GM19468 (cell line): ENCODE measurements at regions not wholly inside any gene's neighbourhood (a gene's known extent, or its start where the extent isn't known, plus 50 kb on each side); places are given as distances from the start of the nearest gene placed in this dataset.

Experiments
- ATAC-seq: cut with Tn5 transposase; IDR thresholded peaks from one replicate; pipeline ENCODE4 v1.9.1; 2021; ENCODE audit warnings: mild to moderate bottlenecking, moderate library complexity, moderate number of reproducible peaks; ENCODE audit not compliant: unreplicated experiment; ENCODE audit errors: extremely low read depth

DNA sequence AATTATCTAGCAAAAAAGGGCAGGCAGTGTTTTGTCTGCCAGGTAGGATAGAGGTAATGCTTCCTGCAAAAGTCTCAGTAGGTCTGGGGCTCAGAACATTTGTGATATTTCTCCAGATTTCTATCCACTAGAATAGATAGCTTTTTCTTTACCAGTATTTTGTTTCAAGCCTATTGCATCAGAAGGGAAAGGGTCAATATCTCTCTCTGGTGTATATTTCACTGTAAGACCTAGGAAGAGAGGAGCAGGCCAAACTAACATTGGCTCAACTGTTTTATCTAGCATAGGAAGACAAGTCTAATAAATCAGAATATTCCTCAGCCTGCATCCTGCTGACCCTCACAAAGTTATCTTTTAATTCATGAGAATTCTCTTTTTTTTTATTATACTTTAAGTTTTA is 106.7 kb upstream of the DAAM1 start:
- ATAC-seq = no peak

DNA sequence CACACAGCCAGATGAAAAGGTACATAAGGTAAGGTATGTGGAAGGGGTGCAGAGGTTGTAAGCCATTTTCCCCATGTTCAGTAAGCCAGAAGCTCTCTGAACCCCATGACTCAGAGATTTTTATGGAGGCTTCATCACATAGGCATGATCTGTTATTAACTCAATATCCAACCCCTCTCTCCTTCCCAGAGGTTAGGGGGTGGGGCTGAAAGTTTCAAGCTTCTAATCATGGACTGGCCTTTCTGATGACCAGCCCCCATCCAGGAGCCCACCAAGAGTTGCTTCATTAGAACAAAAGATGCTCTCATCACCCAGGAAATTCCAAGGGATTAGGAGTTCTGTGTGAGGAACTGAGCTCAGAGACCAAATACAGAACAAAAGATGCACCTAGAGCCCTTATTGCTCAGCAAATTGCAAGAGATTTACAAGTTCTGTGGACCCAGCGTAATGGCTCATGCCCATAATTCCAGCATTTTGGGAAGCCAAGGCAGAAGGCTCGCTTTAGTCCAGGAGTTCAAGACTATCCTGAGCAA is 103.2 kb upstream of the DAAM1 start:
- no peak for ATAC-seq

DNA sequence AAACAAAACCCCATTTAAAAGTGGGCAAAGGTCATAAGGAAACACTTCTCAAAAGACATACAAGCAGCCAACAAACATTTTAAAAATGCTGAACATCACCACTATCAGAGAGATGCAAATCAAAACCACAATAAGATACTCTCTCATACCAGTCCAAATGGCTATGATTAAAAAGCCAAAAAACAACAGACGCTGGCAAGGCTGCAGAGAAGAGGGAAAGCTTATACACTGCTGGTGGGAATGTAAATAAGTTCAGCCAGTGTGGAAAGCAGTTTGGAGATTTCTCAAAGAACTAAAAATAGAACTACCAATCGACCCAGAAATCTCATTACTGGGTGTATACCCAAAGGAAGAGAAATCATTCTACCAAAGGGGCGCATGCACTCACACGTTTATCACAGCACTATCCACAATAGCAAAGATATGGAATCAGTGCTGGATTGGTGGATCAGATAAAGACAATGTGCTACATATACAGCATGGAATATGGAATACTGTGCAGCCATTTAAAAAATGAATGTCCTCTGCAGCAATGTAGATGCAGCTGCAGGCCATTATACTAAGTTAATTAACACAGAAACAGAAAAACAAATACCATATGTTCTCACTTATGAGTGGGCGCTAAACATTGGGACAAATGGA is 102.1 kb upstream of the DAAM1 start:
- no peak for ATAC-seq

DNA sequence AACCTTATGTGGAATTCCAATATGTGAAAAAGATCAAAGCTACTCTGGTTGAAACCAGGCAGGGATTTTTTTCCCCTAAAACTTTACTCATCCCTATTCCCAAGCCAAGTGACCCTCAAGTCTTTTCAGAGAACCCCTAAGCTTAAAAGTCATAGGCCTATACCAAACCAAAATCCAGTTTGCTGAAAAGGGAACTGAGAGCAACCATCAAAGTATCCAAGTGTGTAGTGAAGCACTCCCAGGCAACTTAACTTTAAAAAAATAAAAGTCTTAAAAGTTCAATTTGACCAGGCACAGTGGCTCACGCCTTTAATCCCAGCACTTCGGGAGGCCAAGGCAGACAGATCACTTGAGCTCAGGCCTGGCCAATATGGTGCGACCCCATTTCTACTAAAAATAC is 101.2 kb upstream of the DAAM1 start:
- ATAC-seq = no peak

DNA sequence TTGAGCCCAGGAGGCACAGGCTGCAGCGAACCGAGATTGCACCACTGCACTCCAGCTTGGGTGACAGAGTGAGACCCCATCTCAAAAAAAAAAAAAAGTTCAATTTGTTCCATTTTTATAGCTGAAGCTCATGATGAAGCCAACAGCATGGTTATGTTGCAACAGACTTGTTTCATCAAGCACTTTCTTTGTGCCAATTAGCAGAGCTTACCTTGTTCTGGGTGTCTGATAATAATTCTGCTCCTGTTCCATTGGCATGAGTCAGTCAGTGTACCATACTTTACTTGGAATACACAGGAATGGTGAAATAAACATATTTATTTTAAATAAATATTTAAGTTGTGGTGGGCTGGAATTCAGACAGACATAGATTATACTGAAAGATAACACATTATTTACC is 100.8 kb upstream of the DAAM1 start:
- no peak for ATAC-seq

DNA sequence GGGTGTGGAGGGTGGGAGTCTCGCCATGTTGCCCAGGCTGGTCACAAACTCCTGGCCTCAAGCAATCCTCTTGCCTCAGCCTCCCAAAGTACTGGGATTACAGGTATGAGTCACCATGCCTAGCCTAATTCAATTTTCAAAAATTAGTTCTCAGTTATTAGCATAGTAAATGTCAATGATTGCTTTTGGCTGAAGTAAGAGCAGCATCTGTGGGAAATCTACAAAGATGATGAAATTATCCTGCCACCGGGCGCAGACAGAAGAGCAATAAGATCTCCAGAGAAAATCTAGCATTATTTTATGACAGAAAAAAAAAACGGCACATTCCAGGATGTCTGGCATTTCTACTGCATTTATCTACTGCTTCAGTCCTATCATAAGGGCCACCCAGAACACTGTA is 97.9 kb upstream of the DAAM1 start:
- no peak for ATAC-seq

DNA sequence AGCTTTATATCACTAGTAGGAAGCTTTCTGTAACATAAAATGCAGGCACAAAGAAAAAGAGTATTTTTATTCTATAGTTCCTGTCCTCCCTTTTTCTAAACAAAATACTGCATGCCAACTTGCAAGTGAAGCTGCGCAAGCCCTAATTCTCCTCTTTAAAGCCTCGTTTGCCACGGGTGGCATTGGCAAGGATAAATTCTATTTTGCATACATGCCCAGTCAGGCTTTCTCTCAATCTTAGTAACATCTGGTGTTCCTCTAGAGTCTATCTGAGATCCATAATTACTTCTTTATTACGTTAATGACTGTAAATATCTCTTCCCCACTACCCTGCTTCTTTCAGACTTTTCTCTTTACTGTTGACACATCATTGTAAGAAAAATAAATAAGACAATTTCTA is 97.1 kb upstream of the DAAM1 start:
- ATAC-seq = no peak

DNA sequence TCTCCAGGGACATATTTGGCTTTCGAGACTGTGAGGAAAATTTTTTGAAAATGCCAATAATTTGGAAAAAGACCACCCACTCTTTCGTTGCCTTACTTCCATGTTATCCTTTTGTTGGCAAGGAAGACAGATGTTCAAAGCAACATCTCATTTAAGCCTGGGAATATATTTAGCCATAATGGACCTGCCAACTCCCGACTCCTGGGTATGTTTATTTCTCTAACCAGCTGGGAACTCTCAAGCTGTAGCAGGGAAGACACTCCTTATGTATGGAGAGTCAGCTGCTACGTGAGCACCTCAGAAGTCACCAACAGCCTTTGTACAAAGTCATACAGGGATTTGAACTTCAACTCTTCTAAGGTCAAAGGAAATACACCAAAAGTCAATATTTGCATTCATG is 96.5 kb upstream of the DAAM1 start:
- no peak for ATAC-seq

DNA sequence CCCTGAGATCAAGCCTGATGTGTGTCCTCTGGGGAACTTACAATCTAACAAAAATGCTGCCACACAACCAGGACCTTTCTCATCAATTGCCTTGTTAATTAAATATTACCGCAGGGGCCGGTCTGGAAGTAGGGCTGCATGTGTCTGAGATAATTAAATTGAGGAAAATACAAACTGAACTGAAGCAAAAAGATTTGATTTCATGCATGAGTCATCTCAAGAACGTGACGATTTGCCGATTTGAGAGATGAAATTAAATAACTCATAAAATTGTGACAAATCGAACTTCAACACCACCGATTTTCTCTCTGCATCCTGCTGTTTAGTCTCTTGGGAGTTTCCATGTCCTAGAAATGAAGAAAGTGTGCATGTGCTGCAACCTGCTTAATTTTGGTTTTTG is 94.6 kb upstream of the DAAM1 start:
- ATAC-seq = no peak

DNA sequence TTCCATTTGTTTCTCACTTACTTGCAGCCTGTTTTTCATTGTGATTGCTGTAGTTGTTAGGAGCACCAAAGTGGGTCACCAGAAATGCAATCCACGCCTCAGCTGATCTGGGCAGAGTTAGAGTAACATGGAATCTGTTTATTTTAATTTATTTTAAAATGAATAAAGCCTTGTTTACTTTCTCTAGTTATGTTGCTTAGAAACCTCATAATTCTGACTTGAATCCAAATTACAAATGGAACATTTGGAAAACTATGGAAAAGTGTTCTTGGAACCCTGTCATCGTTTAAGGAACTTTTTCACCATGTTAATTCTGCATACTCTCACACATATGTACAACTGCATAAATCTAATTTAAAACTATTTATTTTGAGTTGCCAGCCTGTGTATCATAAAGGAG is 92.2 kb upstream of the DAAM1 start:
- ATAC-seq = no peak

DNA sequence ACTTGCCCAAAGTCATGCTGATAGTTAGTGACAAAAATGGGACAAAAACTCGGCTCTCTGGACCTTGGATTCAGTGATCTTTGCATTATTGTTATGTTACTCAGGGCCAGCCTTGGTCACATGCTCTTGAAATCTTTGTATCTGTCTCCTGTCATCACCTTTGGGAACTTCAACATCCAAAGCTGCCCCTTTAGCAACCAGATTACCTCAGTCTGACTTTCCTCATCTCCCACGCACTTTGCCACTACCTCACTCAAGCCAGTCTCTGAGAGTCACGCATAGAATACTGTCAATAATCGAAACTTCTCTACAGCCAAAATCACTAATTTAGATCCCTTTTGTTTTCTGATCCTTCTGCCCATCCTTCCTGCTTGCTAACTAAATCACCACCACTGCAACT is 90.8 kb upstream of the DAAM1 start:
- ATAC-seq = no peak

DNA sequence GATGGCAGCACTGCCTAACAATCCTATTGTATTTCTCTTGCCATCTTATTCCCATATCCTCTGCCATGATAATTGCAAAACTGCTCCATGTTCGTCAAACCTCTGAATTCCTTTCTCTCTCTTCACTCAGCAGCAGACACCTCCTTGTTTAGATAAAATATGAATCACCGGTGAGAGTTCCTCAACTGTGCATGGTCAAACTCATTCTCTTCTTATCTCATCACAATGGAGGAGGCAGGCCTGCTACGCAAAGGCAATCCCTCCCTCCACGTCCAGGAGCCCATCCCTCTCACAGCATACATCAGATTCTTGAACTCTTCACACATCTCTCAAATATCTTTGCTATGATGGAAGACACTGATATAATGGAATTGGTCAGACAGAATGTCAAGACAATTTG is 90.1 kb upstream of the DAAM1 start:
- no peak for ATAC-seq

DNA sequence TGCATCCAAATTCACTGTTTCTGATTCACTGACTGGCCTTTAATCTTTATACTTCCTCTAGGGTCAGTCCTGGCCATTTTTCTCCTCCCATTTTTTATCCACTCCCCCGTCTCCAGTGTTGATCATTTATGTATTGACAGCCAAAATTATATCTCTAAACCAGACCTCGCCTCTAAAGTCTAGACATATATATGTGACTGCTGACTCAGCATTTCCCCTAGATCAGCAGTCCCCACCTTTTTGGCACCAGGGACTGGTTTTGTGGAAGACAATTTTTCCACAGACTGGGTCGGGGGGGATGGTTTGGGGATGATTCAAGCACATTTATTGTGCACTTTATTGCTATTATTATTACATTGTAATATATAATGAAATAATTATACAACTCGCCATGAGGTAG is 88.3 kb upstream of the DAAM1 start:
- ATAC-seq = no peak

DNA sequence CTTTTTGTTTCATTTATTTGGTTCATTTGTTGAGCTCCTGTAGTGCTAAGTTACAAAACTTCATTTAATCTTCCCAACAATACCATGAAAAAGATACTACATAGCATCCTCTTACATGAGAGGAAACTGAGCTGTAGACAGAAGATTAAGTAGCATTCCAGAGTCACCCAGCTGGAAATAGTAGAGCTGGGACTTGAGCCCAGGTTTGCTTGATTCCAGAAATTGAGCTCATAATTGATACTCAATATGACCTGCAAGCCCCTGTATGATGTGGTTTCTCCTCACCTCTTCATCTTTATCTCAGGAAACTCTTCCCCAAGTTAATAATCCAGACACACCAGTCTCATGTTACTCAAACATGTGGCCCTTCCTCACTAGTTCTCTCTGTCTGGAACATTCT is 87.0 kb upstream of the DAAM1 start:
- ATAC-seq = no peak

DNA sequence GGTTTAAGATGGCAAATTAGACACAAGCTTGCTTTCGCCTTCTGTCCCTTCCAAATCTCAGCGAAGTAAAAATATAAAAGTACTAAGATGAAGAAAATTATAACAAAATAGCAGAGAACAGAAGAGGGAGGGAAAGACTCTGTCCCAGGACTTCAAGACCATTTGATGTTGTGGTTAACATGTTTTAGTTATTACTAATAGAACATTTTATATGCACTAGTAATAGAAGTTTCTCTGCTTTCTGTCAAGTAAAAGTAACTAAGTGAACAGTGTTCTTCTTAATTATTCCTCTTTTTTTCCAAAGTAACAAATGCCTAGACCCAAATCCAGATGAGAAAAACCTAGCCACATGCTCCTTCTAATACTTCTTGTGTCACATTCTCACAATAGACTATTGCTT is 85.1 kb upstream of the DAAM1 start:
- ATAC-seq = no peak

DNA sequence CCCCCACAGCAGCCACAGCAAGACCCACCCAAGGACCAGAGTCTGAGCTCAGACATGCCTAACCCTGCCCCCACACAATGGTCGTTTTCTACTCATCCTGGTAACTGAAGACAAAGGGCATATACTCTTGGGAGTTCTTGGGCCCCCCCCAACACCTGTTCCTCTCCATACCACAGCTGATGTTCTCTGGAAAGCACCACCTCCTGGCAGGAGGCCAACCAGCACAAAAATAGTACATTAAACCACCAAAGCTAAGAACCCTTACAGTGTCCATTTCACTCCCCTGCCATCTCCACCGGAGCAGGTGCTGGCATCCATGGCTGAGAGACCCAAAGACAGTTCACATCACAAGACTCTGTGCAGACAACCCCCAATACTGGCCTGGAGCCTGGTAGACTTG is 80.6 kb upstream of the DAAM1 start:
- ATAC-seq = no peak

DNA sequence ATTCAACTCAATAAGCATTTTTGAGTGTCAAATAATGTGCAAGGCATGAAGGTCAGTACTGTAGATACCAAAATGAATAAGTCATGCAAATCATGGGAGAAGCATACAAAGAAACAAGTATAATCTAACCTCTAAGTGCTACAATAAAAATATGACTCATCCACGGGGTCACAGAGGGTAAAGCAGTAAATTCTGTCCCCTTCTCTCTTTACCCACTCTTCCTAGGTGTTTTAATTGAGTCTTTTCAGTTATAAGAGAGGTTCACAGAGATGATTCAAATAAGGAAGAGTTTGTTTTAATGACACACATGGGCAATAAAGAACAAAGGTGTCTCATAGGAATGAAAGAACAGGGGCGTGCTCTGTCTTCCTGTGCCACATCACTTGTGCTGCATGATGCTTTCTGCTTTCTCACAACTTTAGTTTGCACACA is 71.5 kb upstream of the DAAM1 start:
- ATAC-seq = no peak

DNA sequence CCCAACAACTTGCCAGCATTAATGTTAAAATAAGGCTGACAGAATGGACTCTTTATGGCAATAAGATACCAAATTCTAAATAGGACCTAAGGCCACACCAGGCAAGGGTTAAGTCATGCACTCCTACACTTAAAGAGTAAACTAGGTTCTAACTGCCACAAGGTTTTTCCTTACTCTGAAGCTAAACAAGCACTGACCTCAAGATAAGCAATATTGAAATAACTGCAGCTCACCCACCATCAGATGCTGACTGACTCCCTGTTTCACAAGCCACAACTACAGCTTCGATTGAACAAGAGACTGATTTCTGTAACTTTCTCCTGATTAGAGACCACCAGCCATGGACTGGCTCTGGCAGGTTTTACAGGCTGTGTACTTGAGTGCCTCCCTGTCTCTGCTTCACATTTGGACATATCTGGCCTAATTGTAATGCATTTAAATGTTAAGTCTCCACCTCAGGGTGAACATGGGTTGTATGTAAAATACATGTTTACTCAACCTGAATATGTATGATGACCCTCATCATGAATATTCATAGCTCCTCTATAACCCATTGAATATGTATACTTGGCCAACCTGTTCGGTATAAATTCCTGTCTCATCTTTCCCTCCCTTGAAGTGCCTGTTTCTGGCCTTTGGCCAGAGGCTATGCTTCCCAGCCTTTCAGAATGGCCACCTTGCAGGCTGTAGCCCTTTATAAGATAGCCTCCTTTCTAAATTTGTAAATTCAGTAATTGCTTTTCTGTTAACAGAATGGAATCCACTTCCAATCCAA is 70.5 kb upstream of the DAAM1 start:
- no peak for ATAC-seq

DNA sequence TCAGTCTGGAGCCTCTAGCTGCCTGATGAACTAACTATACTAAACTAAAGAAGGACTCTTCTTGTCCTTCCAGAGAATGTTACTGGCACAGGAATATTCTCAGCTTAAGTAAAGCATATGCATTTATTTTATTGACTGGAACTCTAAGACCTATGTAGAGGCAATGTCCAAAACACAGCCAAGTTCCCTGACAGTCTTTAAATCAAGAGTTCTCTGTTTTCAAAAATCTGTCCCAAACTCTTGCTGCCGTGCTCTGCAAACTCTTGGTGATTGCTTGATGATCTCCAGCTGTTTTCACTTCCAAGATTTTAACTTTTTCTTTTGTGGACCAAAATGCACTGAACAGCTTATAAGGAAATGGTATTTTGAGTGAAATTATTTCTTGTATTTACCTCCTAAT is 67.5 kb upstream of the DAAM1 start:
- no peak for ATAC-seq

DNA sequence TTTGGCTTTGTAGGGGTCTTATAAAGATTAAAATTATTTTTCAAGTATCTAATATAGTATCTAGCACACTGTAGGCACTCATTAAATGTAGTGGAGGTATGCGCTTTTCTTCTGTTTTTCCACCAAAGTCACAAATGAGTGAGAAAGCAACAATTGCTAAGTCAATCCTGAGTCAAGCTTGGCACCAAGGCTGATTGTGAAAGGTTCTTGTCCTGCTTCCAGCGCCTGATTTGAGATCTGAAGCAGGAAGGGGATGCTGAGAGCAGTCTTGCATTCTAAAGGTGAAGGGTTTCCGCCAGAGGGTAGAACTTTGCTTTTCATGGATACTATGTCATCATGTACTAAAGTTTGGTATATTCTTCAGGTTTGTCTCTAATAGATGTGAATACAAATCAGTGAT is 64.9 kb upstream of the DAAM1 start:
- ATAC-seq = no peak

DNA sequence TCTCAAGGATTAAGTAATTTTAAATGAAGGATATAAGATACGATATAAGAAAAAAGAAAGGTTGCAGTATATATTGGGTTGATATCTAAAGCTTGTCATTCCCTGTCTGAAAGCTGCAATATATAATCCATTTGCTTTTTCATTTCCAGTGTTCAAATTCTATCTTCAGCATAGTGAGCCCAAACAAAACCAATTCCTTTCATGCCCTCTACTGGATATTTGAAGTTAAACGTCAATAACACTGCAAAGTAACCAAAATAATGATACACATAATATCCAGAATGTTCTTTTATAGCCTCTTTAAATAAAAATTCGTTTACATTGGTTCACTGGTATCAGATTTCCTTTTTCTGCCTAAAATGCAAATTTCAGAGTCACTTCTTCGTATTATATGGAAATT is 64.5 kb upstream of the DAAM1 start:
- no peak for ATAC-seq

DNA sequence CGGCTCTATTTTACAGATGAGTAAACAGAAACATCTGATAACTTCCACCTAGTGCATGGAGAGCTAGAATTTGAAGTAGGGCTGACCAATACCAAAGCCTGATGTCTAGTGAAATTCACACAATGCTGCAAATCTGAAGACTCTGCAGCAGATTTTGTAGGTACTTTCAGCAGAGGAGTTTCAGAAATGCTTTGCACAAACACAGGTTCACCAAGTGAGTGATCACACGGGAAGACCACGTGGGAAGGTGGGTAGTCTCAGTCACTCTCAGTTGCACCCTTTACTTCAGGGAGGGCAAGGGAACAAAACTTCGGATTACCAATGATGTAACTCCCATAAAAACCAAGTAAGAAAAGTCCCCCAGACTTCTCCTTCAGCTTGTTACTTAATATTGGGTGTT is 63.3 kb upstream of the DAAM1 start:
- ATAC-seq = no peak
